ENCODE measurements at regions not wholly inside any gene's neighbourhood (a gene's known extent, or its start where the extent isn't known, plus 50 kb on each side); places are given as distances from the start of the nearest gene placed in this dataset.
"Not testable (repeated sequence)": the region's sequence is repeated elsewhere in the genome, so short reads cannot be mapped to it uniquely, and the experiment has no call there.

- DNase-seq: no peak
These were observed 310.5 kb upstream of the PRR16 start for GRCh38 chr5:120153551-120153950.

DNA sequence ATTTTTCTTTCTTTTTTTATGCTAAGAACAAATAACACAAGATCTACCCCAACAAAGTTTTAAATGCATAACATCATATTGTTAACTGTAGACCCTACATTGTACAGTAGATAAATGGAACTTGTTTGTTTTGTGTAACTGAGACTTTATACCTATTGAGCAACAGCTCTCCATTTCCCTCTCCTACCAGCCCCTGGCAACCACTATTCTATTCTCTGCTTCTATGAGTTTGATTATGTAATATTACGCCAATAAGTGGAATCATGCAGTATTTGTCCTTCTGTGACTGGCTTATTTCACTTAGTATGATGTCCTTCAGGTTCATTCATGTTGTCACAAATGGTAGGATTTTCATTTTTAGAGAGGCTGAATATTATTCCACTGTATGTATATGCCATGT, 308.2 kb upstream of the PRR16 start:
- DNase-seq: no peak

DNA sequence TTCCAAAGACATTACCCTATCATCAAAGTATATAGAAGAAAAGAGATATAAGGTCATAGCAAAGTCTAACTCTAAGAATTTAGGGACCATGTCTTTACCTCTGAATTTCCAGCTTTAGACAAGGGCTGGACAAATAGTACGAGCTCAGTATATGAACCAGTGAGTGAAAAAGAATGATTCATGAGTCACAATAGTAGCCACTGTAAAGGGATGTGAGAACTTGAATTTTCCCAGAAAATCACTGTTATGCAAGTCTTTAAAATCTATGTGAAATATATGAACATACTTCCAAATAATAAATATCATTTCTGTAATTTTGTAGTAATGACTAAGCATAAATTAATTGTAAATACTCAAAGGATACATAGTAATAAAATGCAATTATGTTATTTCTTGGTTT, 305.9 kb upstream of the PRR16 start:
- no peak for DNase-seq

DNA sequence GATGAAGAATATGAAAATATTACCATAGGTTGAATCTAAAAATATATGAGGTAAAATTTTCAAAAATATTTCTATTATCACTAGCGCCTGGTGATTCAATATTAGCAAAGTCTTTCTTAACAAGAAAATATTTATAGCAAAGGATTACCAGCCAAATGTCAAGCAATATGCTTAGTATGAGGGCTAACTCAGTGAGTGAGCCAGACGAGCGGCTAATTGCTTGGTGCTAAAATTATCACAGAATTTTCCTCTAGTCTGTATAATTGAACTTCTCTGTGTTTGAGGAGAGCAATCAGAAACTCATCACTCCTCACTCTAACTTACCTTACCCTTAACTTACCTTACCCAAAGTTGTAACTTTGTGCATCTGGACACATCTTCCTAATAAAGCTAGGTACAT, 304.9 kb upstream of the PRR16 start:
- no peak for DNase-seq

GRCh38 chr5:120160124-120160895, 303.8 kb upstream of the PRR16 start:
- no peak for DNase-seq

- DNase-seq: no peak
These were observed 301.8 kb upstream of the PRR16 start for GRCh38 chr5:120162321-120162720.

- no peak for DNase-seq
These were observed 300.1 kb upstream of the PRR16 start for GRCh38 chr5:120164037-120164436.

DNA sequence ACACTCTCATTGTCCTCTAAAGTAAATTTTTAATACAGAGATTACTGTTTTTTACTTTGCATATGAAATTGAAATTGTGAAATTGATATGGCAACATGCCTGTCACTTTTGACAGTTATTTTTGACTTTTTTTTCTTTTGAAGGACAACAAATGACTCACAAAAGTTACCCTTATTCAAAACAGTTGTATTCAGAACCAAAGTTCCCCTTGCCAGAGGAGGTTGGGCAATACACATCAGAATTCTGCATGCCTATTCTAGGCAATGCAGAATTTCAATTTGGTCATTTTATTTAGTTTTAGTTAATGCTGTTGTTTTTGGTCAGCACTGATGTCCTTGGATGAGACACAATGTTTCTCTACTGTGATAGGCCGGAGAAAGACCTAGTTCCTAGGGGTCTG, 299.1 kb upstream of the PRR16 start:
- DNase-seq: no peak

- DNase-seq: no peak
These were observed 291.0 kb upstream of the PRR16 start for GRCh38 chr5:120173125-120173524.

DNA sequence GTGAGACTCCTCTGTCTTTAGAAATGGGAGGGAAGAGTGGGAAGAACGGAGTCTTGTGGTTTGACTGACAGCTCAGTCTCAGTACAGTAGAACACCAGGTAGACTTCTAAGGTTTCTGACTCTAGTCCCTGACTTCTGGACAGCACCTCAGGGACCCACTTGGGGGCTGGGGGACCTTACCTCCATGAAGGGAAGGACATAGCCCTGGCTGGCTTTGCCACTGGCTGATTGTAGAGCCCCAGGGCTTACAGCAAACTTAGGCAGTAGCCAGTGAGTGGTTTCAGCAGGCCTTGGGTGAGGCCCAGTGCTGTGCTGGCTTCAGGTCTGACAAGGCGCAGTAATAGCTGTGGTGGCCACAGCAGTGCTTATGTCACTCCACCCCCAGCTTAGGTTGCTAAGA, 290.0 kb upstream of the PRR16 start:
- no peak for DNase-seq

GRCh38 chr5:120181238-120181637, 282.9 kb upstream of the PRR16 start:
- DNase-seq: not testable (repeated sequence)

- not testable (repeated sequence) for DNase-seq
These were observed 269.4 kb upstream of the PRR16 start for GRCh38 chr5:120194650-120195049.

DNA sequence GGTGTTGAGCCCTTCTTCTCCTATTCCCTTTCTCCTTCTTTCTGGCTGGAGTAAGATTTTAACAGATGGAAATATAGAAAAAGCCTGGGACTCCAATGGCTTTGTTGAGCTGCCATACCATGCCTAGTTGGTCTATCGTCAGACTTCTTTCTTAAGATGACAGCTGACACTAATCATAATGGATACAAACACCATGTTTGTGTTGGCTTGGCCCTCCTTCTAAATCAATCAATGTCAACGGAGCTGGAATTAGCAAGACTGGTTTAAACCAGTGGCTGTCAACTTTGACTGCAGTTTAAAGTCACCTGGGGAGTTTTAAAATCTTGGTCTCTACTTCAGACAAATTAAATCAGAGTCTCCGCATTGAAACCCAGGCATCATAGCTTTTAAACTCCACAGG, 264.5 kb upstream of the PRR16 start:
- DNase-seq: no peak

DNA sequence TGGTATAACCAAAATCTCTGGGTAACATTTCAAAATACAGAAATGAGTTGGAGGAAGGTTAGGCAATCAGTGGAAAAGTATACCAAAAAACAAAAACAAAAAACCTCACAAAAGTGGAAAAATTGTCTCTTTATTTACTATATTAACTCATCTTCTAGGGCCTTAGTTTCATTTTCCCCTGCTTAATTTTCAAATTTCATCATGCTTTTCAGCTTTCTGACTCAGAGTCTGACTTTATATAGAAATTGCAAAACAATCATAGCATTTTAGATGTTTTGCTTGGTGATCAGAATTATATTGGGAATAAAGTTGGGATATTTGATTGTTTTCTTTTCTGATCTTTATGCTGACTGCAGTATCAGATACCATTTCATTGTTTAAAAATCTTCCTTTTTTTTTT, 257.0 kb upstream of the PRR16 start:
- DNase-seq: no peak

- no peak for DNase-seq
These were observed 247.1 kb upstream of the PRR16 start for GRCh38 chr5:120217001-120217400.

DNA sequence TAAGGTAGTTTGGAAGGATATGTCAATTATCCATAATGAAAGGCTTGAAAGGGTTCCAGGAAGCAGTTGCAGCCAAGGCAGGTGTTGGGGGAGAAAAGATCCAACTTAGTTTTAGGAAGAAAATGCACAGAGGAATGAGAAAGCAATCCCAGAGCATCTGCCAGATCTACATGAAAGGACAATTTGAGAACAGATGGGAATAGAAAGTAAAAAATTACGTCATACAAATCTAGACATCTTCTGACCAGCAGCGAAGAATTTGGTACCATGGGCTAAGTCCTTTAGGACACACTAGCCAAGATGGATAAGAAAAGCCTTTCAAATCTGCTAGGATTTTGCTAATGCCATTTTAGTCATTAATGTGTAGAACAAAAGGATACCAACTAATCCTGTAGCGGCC, 244.1 kb upstream of the PRR16 start:
- DNase-seq: no peak

DNA sequence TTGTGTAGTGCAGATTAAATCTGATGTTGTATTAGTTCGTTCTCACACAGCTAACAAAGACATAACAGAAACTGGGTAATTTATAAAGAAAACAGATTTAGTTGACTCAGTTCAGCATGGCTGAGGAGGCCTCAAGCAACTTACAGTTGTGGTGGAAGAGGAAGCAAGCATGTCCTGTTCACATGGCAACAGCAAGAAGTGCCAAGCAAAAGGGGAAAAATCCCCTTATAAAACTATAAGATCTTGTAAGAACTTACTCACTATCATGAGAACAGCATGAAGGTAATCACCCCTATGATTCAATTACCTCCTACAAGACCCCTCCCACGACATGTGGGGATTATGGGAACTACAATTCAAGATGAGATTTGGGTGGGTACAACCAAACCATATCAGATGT, 238.6 kb upstream of the PRR16 start:
- no peak for DNase-seq

DNA sequence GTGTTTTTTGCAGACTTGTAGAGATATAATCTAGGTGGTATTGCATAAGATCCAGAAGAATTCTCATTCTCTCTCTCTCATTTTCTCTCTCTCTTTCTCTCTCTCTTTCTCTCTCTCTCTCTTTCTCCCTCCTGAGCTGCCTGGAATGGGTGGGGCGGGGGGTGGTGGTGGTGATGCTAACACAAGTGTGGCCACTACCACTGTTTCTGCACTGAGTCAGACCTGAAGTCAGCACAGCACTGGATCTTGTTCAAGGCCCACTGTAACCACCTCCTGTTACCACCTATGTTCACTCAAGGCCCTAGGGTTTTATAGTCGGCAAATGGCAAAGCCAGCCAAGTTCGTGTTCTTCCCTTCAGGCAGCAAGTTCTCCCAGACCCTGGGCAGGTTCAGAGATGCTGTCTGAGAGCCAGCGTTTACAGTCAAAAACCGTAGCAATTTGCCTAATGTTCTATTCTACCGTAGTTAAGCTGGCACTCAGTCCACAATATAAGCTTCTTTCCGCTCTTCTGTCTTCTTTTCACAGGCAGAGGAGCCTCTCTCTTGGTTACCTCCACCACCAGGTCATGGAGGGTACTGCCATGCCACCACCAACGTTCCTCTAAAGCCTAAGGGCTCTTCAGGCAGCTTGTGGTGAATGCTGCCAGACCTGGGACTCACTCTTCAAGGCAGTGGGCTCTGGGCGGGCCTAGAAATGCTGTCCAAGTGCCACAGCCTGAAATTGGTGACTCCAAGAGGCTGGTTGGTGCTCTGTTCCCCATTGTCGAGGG, 235.7 kb upstream of the PRR16 start:
- DNase-seq: no peak

- DNase-seq: no peak
These were observed 235.1 kb upstream of the PRR16 start for GRCh38 chr5:120229036-120229435.

GRCh38 chr5:120231563-120231962, 232.5 kb upstream of the PRR16 start:
- no peak for DNase-seq

- DNase-seq: no peak
These were observed 227.7 kb upstream of the PRR16 start for GRCh38 chr5:120236360-120236759.

- DNase-seq: no peak
These were observed 225.0 kb upstream of the PRR16 start for GRCh38 chr5:120239086-120239485.

GRCh38 chr5:120240706-120241105, 223.4 kb upstream of the PRR16 start:
- DNase-seq: no peak

DNA sequence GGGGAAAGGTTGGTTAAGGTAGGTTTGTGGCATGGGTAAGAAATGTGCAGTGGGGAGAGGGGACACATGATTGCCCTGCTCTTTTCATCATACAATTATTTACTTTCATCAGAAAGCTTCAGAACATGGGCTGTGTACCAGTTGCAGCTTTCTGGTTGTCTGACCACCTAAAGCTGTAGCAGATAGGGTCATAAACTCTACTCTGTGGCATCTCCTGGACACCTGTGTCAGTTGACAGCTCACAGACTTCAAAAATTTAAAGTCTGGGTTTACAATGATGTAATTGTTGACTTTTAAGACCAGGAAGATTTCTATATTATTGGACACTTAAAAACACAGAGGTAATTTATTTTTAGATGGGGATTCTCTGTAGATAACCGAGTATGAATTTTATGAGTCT, 222.7 kb upstream of the PRR16 start:
- DNase-seq: no peak

GRCh38 chr5:120251898-120252297, 212.2 kb upstream of the PRR16 start:
- no peak for DNase-seq

Data from activated CD4-positive, CD25-positive, alpha-beta regulatory T cell (primary cell).